ENCODE measurements at regions not wholly inside any gene's neighbourhood (a gene's known extent, or its start where the extent isn't known, plus 50 kb on each side); places are given as distances from the start of the nearest gene placed in this dataset.
A peak's percentile ranks its signal among the peaks of the same experiment; 100 is the strongest.

- DNase-seq: no peak
Observed at GRCh38 chr17:79404136-79404911, 206.5 kb downstream of the RBFOX3 start.

DNA sequence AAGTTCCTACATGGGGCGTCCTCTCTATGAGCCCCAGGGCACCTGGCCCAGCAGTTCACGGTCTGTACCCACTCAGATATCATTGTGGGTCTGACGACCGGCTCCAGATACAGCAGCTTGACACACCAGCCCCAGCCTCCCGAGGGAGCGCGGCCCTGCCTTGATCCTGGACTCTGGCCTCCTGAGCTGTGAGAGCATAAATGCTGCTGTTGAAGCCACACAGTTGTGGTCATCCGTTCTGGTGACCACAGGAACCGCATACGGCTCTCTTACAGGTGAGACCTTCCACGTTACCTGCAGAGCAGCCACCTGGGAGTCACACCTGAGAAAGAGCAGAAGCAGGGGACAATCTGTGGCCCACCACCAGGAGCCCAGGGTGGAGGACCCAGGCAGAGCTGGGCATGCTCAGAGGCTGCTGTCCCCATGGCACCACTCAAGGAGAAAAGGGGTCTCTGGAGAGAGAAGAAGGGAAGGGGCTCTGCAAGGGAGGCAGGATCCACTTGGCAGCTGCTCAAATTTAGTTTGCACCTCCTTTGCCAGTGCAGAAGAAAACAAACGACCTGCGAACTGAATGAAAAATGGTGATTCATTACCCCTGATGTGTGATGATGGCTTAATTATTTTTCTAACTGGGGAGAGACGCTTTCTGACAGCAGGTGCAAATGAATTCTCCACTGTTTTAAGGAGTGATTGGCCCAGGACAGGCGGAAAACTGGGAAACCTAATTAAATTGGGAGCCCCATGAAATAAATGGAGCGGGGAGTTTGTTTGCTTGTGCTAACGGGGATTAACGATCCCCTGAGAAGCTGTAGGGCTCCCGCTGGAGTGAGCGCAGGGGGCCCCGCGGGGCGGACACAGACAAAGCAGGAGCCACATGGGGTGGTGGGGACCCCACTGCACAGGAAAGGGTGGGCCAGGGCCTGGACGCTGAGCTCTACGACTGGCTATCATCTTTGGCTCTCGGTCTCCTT lies 208.9 kb downstream of the RBFOX3 start:
- no peak for DNase-seq

GRCh38 chr17:79400989-79401703 lies 209.7 kb downstream of the RBFOX3 start:
- peak in 55 of 58 donors; percentile 6 to 78 (median 40) for DNase-seq

GRCh38 chr17:79399610-79400144 lies 211.2 kb downstream of the RBFOX3 start:
- no peak for DNase-seq

DNA sequence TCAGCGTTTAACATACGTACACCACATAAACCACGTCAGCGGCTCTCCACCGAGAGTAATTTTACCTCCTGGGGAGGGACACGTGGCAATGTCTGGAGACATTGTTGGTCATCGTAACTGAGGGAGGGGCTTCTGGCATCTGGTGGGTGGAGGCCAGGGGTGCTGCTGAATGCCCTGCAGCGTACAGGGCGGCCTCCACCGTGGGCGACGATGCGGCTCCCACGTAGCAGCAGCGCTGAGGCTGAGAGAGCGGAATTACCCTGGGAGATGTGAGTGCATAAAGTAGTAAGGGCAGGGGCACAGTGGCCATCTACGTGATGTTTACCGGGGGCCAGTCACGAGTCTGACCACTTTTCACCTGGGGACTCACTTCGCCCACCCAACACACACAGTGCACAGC lies 212.4 kb downstream of the RBFOX3 start:
- DNase-seq: no peak

GRCh38 chr17:79396696-79397095 lies 214.2 kb downstream of the RBFOX3 start:
- no peak for DNase-seq

DNA sequence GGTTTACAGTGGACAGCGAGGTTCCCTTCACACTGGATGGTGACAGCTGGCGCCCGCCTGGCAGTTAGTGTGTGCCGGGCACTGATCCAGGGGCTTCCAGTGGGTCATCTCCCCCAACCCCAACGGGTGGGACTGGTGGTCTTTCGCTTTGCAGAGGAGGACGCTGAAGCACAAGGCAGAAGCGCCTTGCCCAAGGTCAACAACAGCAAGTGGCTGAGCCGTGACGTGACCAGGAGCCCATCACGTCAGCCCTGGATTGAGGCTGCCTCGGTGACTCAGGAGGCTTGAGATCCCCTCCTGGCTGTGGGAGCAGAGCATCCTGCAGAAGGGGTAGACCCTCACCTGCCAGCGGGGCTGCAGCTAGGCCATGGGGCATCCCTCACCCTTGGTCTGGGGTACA lies 215.3 kb downstream of the RBFOX3 start:
- no peak for DNase-seq

DNA sequence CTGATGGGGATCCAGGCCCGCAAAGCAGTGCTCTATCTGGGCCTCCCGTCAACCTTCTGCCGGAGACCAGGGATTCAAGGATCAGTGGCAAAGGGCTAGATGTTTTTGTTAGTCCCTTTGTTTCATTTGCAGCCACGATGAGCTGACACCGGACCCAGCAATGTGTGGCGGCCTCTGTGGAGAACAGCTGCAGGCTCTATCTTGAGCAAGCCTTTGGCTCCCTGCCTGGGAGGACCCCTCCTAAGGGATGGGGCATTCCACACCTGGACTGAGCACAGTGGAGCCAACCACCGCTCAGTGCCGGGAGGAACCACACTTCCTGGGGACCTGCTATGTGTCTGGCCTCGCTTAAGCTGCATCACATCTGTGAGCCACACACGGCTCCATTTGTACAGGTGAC lies 215.8 kb downstream of the RBFOX3 start:
- no peak for DNase-seq

GRCh38 chr17:79393358-79394052 lies 217.3 kb downstream of the RBFOX3 start:
- DNase-seq: peak in 57 of 58 donors; percentile 6 to 89 (median 64)

DNA sequence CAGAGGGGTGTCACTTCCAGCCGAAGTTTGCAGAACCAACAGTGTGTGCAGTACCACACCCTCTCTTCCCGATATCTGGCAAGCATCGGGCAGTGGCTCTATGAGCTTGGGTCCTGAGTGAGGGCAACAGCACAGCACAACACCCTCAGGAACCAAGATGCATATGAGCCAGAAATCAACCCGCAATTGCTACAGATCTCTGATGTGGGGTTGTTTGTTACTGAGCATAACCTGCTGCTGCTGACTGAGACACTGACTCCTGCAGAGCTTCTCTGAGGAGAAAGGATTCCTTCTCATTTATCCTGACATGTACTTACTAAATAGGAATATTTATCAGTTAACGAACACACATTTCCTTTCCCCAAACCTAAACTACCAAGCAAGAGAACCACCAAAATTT lies 218.3 kb downstream of the RBFOX3 start:
- no peak for DNase-seq

GRCh38 chr17:79391376-79392233 lies 219.2 kb downstream of the RBFOX3 start:
- DNase-seq: peak in 55 of 58 donors; percentile 8 to 77 (median 44)

GRCh38 chr17:79389896-79390295 lies 221.0 kb downstream of the RBFOX3 start:
- no peak for DNase-seq

- peak in 37 of 58 donors; percentile 3 to 56 (median 18) for DNase-seq
Observed at GRCh38 chr17:79388556-79389295, 222.1 kb downstream of the RBFOX3 start.

GRCh38 chr17:79387783-79388182 lies 223.1 kb downstream of the RBFOX3 start:
- no peak for DNase-seq

- no peak for DNase-seq
Observed at GRCh38 chr17:79385962-79386563, 224.8 kb downstream of the RBFOX3 start.

DNA sequence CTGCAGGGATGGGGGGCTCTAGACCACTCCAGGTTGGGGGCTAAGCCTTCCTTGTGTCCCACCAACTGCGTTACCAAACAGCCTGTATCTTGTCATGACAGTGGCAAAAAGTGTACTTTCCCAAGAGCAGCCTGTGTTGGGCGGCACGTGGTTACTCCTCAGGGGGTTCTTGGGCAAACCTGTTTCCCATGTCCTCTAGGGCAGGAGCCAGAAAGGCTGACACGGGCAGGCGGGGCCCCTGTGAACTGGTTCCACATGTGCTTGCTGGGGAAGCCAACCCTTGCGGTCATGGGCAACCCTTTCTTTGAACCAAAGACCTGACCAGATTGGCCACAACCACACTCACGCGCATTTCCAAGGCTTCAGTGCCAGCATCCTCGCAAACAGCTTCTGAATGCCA lies 228.5 kb downstream of the RBFOX3 start:
- DNase-seq: no peak

DNA sequence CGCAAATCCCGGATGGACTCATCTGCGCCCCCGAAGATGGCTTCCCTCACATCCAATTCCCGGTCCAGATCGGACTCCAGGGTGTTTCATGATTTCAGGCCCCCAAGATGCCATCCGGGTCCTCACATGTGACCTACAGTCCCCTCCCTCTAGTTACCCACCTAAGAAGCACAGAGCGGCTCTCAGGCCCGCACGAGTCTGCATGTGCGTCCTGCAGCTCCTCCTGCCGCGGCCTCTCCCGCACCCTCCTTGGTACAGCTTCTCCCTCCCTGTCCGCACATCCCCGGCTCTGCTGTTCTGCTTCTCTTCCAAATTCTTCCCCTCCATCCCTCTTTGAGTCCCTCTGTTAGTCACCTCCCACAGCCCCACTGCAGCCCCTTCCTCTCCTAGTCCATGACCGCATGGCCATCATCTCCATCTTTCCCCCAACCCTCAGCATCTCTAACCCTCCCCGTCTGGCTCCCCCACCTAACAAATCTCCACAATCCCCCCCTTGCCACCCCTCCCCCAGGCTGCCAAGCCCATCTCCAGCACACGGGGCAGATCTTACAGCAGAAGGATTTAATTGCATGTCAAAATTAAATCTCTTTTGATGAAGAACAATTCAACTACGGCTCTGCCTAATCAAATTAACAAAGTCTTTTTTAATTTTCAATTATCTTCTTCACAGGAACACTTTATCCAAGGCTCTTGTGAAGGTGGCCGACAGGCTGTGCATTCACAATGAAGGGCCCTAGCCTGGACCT lies 231.0 kb downstream of the RBFOX3 start:
- no peak for DNase-seq
